Endometrial microvascular endothelial cells (primary cell): ENCODE measurements at regions not wholly inside any gene's neighbourhood (a gene's known extent, or its start where the extent isn't known, plus 50 kb on each side); places are given as distances from the start of the nearest gene placed in this dataset.

ENCODE experiments used
- in situ Hi-C: cut with HindIII; loops from 2 replicates; pipeline ENCODE4 v1.10.0; 2017; ENCODE audit warnings: low sequenced_read_pairs, low pct_unique_long_range_greater_than_20kb; ENCODE audit errors: inconsistent ontology term

DNA sequence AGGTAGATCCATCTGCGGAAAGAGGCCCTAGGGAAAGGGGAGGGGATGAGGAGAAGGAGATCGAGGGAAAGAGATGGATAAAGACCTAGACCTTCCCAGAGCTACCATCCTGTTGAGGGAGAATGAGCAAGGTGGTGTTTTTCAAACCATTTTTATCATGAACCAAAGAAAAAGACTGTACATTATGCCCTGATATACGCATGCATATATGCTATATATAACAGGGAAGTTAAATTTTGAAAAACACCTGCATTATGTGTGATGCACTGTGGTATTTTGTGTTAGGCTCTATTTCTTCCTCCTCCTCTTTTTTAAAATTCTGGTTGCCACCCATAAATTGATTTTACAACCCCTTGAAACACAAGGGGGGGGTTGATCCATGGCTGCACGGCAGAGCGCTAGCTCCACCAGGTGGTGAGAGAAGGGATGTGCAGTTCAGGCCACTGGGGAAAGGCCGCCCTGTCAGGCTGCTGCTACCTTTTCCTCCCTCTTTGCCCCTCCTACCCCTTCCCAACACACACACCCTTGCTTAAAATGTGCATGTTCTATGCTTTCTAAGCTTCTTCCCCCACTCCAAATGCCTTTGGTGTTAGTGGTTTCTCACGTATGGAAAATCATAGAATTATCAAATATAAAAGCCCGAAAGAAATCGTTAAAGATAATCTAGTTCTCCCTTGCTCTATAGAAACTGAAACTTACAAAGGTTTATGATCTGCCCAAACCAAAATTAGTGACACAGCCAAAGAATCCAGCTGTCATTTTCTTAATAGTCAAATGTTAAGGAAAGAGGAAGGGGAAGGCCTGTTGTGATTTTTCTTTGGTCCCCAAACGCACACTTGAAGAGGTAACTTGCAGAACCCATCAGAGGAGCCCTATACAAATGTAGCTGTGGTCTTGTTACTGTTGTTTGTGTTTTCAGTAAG is 262.0 kb upstream of the UMPS start:
- in situ Hi-C loops: no loop called here

GRCh38 chr3:124469555-124469954 is 260.7 kb upstream of the UMPS start:
- in situ Hi-C loops: no loop called here

DNA sequence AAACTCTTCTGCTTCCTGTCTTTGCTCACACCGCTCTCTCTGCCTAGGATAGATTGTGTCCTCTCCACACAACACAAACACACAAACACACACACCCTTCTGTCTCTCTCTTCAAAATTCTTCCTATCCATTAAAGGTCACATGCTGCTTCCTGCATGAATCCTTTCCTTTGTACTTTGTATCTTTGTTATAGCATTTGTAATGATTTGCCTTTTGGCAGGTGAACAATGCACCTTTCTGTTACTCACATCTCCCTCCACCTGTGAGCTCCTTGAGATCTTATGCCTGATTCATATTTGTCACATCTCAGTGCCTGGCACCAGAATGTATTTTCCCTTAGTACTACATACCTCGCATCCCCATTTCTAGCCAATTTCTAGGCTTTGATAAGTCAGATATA is 251.4 kb upstream of the UMPS start:
- in situ Hi-C loops: no loop called here

DNA sequence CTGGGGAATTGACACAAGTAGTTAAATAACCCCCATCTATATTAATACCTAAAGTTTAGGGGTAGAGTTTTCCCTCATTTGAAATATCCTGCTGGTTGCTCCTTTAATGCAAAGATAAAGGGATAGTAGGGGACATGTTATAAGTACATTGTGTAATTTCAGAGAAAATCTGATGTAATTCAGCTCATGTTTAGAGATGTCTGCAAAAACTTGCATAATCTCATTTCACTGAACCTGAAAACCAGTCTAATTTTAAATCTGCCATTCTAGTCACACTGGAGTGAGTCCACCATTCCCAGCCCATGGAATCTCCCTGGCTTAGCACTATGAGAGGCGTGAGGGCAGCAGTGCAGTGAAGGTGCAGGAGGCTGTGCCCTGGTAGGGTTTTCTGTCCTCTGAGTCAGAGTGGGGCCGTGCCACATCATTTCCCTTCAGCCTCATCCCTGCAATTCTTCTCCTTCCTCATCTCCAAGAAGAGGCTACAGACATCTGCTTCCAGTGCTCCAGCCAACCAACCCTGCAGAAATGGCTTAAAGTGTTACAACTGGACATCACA is 246.3 kb upstream of the UMPS start:
- in situ Hi-C loops: no loop called here

GRCh38 chr3:124486324-124486723 is 243.9 kb upstream of the UMPS start:
- in situ Hi-C loops: no loop called here

- in situ Hi-C loops: no loop called here
Measured at GRCh38 chr3:124489506-124489905, 240.7 kb upstream of the UMPS start.

DNA sequence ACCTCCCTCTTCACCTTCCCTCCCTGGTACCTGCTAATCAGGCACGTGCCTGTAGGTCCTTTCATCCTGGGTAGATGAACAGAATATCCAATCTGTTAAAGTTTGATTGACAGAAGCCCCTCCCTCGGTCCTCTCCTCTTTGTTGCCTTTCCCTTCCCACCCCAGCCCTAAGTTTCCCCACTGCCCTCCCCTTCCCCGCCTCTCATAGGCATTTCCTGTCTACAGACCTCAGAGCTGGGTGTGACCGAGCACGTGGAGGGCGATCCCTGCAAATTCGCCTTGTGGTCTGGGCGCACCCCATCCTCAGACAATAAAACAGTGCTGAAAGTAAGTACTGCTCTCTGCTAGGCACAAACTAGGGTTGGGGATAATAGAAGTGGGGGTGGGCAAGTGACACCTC is 239.2 kb upstream of the UMPS start:
- in situ Hi-C loops: no loop called here

GRCh38 chr3:124491875-124492274 is 238.4 kb upstream of the UMPS start:
- in situ Hi-C loops: no loop called here

GRCh38 chr3:124492824-124493223 is 237.4 kb upstream of the UMPS start:
- in situ Hi-C loops: no loop called here

GRCh38 chr3:124496061-124496460 is 234.2 kb upstream of the UMPS start:
- in situ Hi-C loops: no loop called here

DNA sequence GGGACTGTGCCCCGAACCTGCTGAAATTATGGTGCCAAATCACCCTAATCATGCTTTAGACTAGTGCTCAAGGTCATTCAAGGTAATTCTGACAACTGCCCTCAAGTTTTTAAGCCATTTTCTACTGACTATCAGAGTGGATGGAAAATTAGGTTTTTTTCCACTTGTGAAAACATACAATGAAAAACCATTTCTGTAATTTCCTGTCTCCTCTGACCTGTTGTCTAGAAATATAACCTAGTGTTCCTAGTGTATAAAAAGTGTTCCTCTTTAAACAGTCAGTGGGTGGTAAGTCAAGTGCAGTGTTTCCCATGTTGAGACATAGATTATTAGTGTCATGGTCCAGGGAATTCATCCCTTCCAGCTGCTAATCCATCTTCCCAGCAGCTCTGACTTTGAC is 232.8 kb upstream of the UMPS start:
- in situ Hi-C loops: no loop called here

- in situ Hi-C loops: no loop called here
Measured at GRCh38 chr3:124498891-124499290, 231.4 kb upstream of the UMPS start.

GRCh38 chr3:124504332-124505059 is 225.8 kb upstream of the UMPS start:
- in situ Hi-C loops: no loop called here

- in situ Hi-C loops: no loop called here
Measured at GRCh38 chr3:124509884-124510283, 220.4 kb upstream of the UMPS start.

GRCh38 chr3:124510290-124510689 is 220.0 kb upstream of the UMPS start:
- in situ Hi-C loops: no loop called here

DNA sequence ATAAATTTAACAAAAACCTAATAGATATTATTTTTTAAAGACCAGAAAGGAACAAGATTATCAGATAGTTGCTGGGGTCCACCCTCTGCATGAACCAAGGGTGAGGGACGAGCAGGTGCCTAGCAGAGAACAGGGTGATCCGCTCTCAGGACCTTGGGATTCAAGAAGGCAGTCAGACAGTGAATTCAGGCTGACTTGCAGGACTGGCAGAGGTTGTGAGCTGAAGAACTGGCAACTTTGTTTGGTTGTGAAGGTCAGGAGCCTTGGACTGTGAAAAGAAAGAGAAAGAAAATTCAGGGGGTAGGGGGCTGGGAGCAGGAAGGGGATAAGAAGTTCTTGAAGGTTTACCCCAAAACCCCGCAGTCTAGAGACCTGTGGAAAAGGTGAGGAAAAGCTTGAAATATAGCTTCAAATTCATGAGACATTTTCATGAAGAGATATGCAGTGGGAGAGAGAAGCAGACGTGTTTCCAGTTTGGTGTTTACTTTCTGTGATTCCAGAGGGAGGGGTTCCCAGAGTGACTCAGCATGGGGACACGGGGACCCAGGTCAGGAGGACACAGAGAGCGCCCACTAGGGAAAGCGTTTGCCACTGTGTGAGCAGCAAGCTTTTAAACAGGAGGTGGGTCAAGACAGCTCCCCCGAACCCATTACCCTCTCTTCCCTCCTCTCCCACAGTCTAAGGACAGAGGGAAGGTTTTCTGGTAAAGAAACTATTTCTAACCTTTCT is 217.2 kb upstream of the UMPS start:
- in situ Hi-C loops: no loop called here

GRCh38 chr3:124513610-124513997 is 216.6 kb upstream of the UMPS start:
- in situ Hi-C loops: no loop called here

GRCh38 chr3:124514683-124515082 is 215.6 kb upstream of the UMPS start:
- in situ Hi-C loops: no loop called here

DNA sequence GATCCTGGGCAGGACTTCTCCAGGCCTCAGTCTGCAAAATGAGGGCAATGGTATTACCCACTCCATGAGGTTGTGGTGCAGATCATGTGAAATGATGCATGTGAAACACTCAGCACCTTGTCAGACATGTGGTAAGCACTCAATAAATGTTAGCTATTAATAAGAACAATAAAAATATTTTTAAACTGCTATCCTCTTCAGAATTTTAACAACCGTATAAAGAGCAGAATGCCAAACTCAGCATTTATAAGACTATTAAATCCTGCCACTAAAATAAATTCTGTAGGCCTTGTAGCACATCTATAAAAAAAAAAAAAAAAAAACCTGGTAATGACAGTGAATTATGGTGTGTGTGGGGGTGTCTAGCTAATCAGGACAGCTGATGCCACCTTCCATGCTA is 213.9 kb upstream of the UMPS start:
- in situ Hi-C loops: no loop called here
